H54 (cell line): ENCODE measurements at regions not wholly inside any gene's neighbourhood (a gene's known extent, or its start where the extent isn't known, plus 50 kb on each side); places are given as distances from the start of the nearest gene placed in this dataset.
"Not testable (repeated sequence)": the region's sequence is repeated elsewhere in the genome, so short reads cannot be mapped to it uniquely, and the experiment has no call there.

Experiments used
- DNase-seq: peaks from one replicate; pipeline ENCODE4 v3.0.0; 2011; ENCODE audit warnings: low spot score, mixed read lengths; ENCODE audit not compliant: insufficient read length
- FAIRE-seq: peaks from 3 replicates; lab custom pipeline; 2011; peaks lifted over from hg19 to GRCh38; lab: Jason Lieb, UNC
- POLR2A ChIP-seq: IDR thresholded peaks from 2 replicates; pipeline ENCODE4 v1.6.1; 2011; ENCODE audit warnings: low read depth, mild to moderate bottlenecking, low read length

- TF ChIP-seq POLR2A = no peak
- FAIRE-seq (no peak), DNase-seq (no peak)
Measured at GRCh38 chr18:1371724-1372123, 467.1 kb downstream of the ADCYAP1 start.

- TF ChIP-seq POLR2A = no peak
- no peak for FAIRE-seq
- DNase-seq = no peak
Measured at GRCh38 chr18:1383465-1383864, 478.8 kb downstream of the ADCYAP1 start.

- FAIRE-seq, DNase-seq: not testable (repeated sequence)
Measured at GRCh38 chr18:1388468-1388867, 483.8 kb downstream of the ADCYAP1 start.

GRCh38 chr18:1392046-1392445 is 487.4 kb downstream of the ADCYAP1 start:
- DNase-seq (no peak), FAIRE-seq (no peak)
- no peak for TF ChIP-seq POLR2A

- TF ChIP-seq POLR2A = no peak
- no peak for FAIRE-seq
- no peak for DNase-seq
Measured at GRCh38 chr18:1392865-1393734, 488.4 kb downstream of the ADCYAP1 start.

GRCh38 chr18:1393929-1394328 is 489.3 kb downstream of the ADCYAP1 start:
- DNase-seq (no peak), FAIRE-seq (no peak)
- TF ChIP-seq POLR2A = no peak

GRCh38 chr18:1394426-1394825 is 489.8 kb downstream of the ADCYAP1 start:
- FAIRE-seq = no peak
- DNase-seq = no peak
- TF ChIP-seq POLR2A = no peak

- no peak for FAIRE-seq
- TF ChIP-seq POLR2A = no peak
Measured at GRCh38 chr18:1394966-1395365, 490.3 kb downstream of the ADCYAP1 start.

GRCh38 chr18:1408376-1408775 is 503.7 kb downstream of the ADCYAP1 start:
- FAIRE-seq (no peak), DNase-seq (no peak)
- TF ChIP-seq POLR2A = no peak

More at GRCh38 chr18:1394966-1395365, 490.3 kb downstream of the ADCYAP1 start:
- DNase-seq = no peak

GRCh38 chr18:1412655-1413322 is 508.1 kb downstream of the ADCYAP1 start:
- DNase-seq = no peak
- no peak for FAIRE-seq
- TF ChIP-seq POLR2A = no peak

GRCh38 chr18:1413323-1413675 is 508.6 kb downstream of the ADCYAP1 start:
- FAIRE-seq = no peak
- no peak for DNase-seq
- TF ChIP-seq POLR2A = no peak

GRCh38 chr18:1416074-1416473 is 511.4 kb downstream of the ADCYAP1 start:
- DNase-seq (no peak), FAIRE-seq (no peak)
- TF ChIP-seq POLR2A = no peak

- DNase-seq (no peak), FAIRE-seq (no peak)
- TF ChIP-seq POLR2A = no peak
Measured at GRCh38 chr18:1421502-1421901, 516.8 kb downstream of the ADCYAP1 start.

- TF ChIP-seq POLR2A = no peak
- DNase-seq = no peak
- no peak for FAIRE-seq
Measured at GRCh38 chr18:1422634-1423033, 518.0 kb downstream of the ADCYAP1 start.

GRCh38 chr18:1425679-1426078 is 521.0 kb downstream of the ADCYAP1 start:
- TF ChIP-seq POLR2A = no peak
- FAIRE-seq (no peak), DNase-seq (no peak)
